ENCODE measurements at regions not wholly inside any gene's neighbourhood (a gene's known extent, or its start where the extent isn't known, plus 50 kb on each side); places are given as distances from the start of the nearest gene placed in this dataset.

DNA sequence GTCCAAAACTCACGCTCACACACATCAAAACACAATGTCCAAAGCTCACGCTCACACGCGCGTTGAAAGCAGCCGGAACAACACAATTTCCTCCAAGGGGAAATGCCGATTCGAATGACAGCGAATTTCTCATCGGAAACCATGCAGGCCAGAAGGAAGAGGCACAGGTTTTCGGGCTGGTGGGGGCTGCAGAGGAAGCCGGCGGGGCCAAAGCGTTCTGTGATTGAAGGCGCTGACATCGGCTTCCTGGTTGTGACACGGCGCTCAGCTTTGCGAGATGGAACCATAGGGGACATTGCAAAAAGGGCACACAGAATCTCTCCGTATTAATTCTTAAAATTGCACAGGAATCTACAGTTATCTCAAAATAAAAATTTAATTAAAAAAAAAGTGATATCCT lies 61.3 kb downstream of the FOXL3 start:
- TF ChIP-seq, protein P1, sequence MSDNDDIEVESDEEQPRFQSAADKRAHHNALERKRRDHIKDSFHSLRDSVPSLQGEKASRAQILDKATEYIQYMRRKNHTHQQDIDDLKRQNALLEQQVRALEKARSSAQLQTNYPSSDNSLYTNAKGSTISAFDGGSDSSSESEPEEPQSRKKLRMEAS (IDR thresholded peaks at IDR 0.05; ENCODE audit: low read depth, low read length): no peak
- TF ChIP-seq CTCF (IDR thresholded peaks at IDR 0.05 in 2 of 3, conservative IDR thresholded peaks at IDR 0.05 in 1 of 3; ENCODE audit: control insufficient read depth in 2 of 3, extremely low read depth in 1 of 3, insufficient read depth in 1 of 3, low read depth in 3 of 3, low read length in 3 of 3) (no peak), EP300 (IDR thresholded peaks at IDR 0.05; ENCODE audit: borderline replicate concordance in 1 of 2, control insufficient read depth in 1 of 2, low read depth in 2 of 2, low read length in 2 of 2) (no peak), CREB1 (IDR thresholded peaks at IDR 0.05; ENCODE audit: low read depth) (no peak), CBFB (IDR thresholded peaks at IDR 0.05; ENCODE audit: low read depth) (no peak)

Data from GM12878 (cell line).